GM12878 (cell line): ENCODE measurements at regions not wholly inside any gene's neighbourhood (a gene's known extent, or its start where the extent isn't known, plus 50 kb on each side); places are given as distances from the start of the nearest gene placed in this dataset.

ENCODE experiments used
- ATAC-seq: fragments of 200-7000 bp; cut with Tn5 transposase; 3 replicates; pipeline ENCODE4 v1.9.1; 2020; ENCODE audit warnings: mild to moderate bottlenecking, moderate library complexity
- BruUV-seq: library from RNA; stranded (reverse); fragments of 400-500 nt; replicated peaks from 2 replicates; lab custom pipeline; 2021; lab: Mats Ljungman, UMichigan
- CTCF ChIA-PET: fragments of 300-600 bp; sonication (Branson Sonifier 250); formaldehyde crosslinking; extraction: SDS; loops from one replicate; lab custom pipeline; 2021; ENCODE audit warnings: inconsistent platforms; lab: Yijun Ruan, JAX
- POLR2A ChIA-PET: fragments of 350-600 bp; formaldehyde crosslinking; extraction: SDS; loops from one replicate; lab custom pipeline; 2021; ENCODE audit warnings: inconsistent platforms; lab: Charles Lee
- RAD21 ChIA-PET: fragments of 300-600 bp; sonication (Branson Sonifier 250); formaldehyde crosslinking; loops from one replicate; lab custom pipeline; 2023; ENCODE audit warnings: antibody characterized with exemption; ENCODE audit not compliant: unreplicated experiment; lab: Charles Lee
- SMC1A ChIA-PET: fragments of 300-600 bp; sonication (Branson Sonifier 250); formaldehyde crosslinking; loops from one replicate; lab custom pipeline; 2023; ENCODE audit not compliant: unreplicated experiment, uncharacterized antibody; lab: Charles Lee
- DNase-seq: peaks from one replicate; pipeline ENCODE4 v3.0.0-alpha.2; 2011; ENCODE audit warnings: low read depth, low spot score
- FAIRE-seq: peaks from 3 replicates; lab custom pipeline; 2011; peaks lifted over from hg19 to GRCh38; lab: Jason Lieb, UNC
- H2AFZ ChIP-seq: 2 replicates; pipeline ENCODE4 v1.6.0; 2011; ENCODE audit warnings: low read depth, low read length, control low read depth; ENCODE audit not compliant: control insufficient read depth
- H3K27ac ChIP-seq: 2 replicates; pipeline ENCODE4 v1.5.1; 2011; ENCODE audit warnings: control low read depth; ENCODE audit not compliant: control insufficient read depth, insufficient read depth
- H3K27me3 ChIP-seq, 2 experiments: replicated peaks in 1 of 2; 2 replicates each; pipeline versions ENCODE4 v1.6.0 to v1.6.1; 2011; ENCODE audit warnings: low read length in 1 of 2; ENCODE audit not compliant: control insufficient read depth in 2 of 2, insufficient read depth in 2 of 2
- H3K36me3 ChIP-seq, 2 experiments: 2 replicates each; pipeline ENCODE4 v1.5.1; 2011; ENCODE audit warnings: low read length in 1 of 2; ENCODE audit not compliant: control insufficient read depth in 2 of 2, insufficient read depth in 2 of 2
- H3K4me1 ChIP-seq: 2 replicates; pipeline ENCODE4 v1.6.1; 2011; ENCODE audit warnings: mild to moderate bottlenecking, low read length, moderate library complexity, mixed read lengths; ENCODE audit not compliant: control insufficient read depth, insufficient read depth
- H3K4me2 ChIP-seq: 2 replicates; pipeline ENCODE4 v1.6.0; 2011; ENCODE audit warnings: control low read depth; ENCODE audit not compliant: control insufficient read depth, insufficient read depth
- H3K4me3 ChIP-seq: fragments of 200-600 bp; sonication (generic); 2 replicates; pipeline ENCODE4 v1.5.1; 2016
- H3K79me2 ChIP-seq: 2 replicates; pipeline ENCODE4 v1.6.0; 2011; ENCODE audit warnings: low read length; ENCODE audit not compliant: control insufficient read depth, insufficient read depth
- H3K9ac ChIP-seq: 2 replicates; pipeline ENCODE4 v1.8.0; 2011; ENCODE audit warnings: low read length, control low read depth, mixed read lengths; ENCODE audit not compliant: control insufficient read depth, insufficient read depth
- H3K9me3 ChIP-seq: replicated peaks from 3 replicates; pipeline ENCODE4 v1.5.1; 2011; ENCODE audit warnings: mild to moderate bottlenecking, low read length; ENCODE audit not compliant: control insufficient read depth, insufficient read depth
- H4K20me1 ChIP-seq: 2 replicates; pipeline ENCODE4 v1.6.0; 2011; ENCODE audit not compliant: control insufficient read depth, insufficient read depth
- ATF7 ChIP-seq: fragments of 450-650 bp; IDR thresholded peaks from 2 replicates; pipeline ENCODE4 v1.6.1; 2016; ENCODE audit warnings: low read depth, mild to moderate bottlenecking
- CHD4 ChIP-seq: fragments of 200-600 bp; sonication (generic); IDR thresholded peaks from 2 replicates; pipeline ENCODE4 v1.6.1; 2016; ENCODE audit warnings: mild to moderate bottlenecking
- EED ChIP-seq: sonication (generic); IDR thresholded peaks from 2 replicates; pipeline ENCODE4 v1.6.1; 2016; ENCODE audit warnings: antibody characterized with exemption, low read depth
- ESRRA ChIP-seq: IDR thresholded peaks from 2 replicates; pipeline ENCODE4 v1.6.1; 2012; ENCODE audit warnings: mild to moderate bottlenecking, low read length, improper control_type of control experiment
- FOXK2 ChIP-seq: fragments of 450-650 bp; IDR thresholded peaks from 2 replicates; pipeline ENCODE4 v1.6.1; 2017; ENCODE audit warnings: mild to moderate bottlenecking, moderate library complexity
- HCFC1 ChIP-seq: fragments of 150-350 bp; IDR thresholded peaks from 2 replicates; pipeline ENCODE4 v1.6.1; 2014; ENCODE audit warnings: low read length
- KAT2A ChIP-seq: conservative IDR thresholded peaks from 2 replicates; pipeline ENCODE4 v1.6.1; 2011; ENCODE audit warnings: low read depth, low read length; ENCODE audit not compliant: control insufficient read depth
- MEF2A ChIP-seq: IDR thresholded peaks from 2 replicates; pipeline ENCODE4 v1.6.1; 2011; ENCODE audit warnings: low read depth, mild to moderate bottlenecking, low read length, moderate library complexity; ENCODE audit not compliant: insufficient read depth
- PAX8 ChIP-seq: fragments of 450-650 bp; IDR thresholded peaks from 2 replicates; pipeline ENCODE4 v1.6.1; 2017; ENCODE audit warnings: mild to moderate bottlenecking, moderate library complexity
- RBBP5 ChIP-seq: fragments of 200-600 bp; sonication (generic); conservative IDR thresholded peaks from 2 replicates; pipeline ENCODE4 v1.6.1; 2016
- REST ChIP-seq: IDR thresholded peaks from 2 replicates; pipeline ENCODE4 v1.6.1; 2012; ENCODE audit warnings: mild to moderate bottlenecking, low read depth, low read length
- RFX5 ChIP-seq: IDR thresholded peaks from 2 replicates; pipeline ENCODE4 v1.6.1; 2011; ENCODE audit warnings: low read depth, low read length, improper control_type of control experiment
- SP1 ChIP-seq: IDR thresholded peaks from one replicate; pipeline ENCODE4 v1.6.1; 2011; ENCODE audit warnings: low read depth, low read length
- SPI1 ChIP-seq: IDR thresholded peaks from 2 replicates; pipeline ENCODE4 v1.6.1; 2011; ENCODE audit warnings: low read depth, mild to moderate bottlenecking, low read length, moderate library complexity, borderline replicate concordance; ENCODE audit not compliant: insufficient read depth
- TCF7 ChIP-seq: IDR thresholded peaks from 2 replicates; pipeline ENCODE4 v1.6.1; 2014; ENCODE audit warnings: antibody characterized with exemption, borderline replicate concordance
- WGBS: methylation state at CpG from one replicate; pipeline ENCODE4 v1.1.6; 2016; ENCODE audit warnings: low lambda C conversion rate; ENCODE audit not compliant: insufficient replicate concordance, insufficient coverage; ENCODE audit errors: missing lambda C conversion rate; 5-methylcytosine and 5-hydroxymethylcytosine counted together
- in situ Hi-C: fragments of 300-500 bp; cut with MboI; formaldehyde crosslinking; loops from 9 replicates; pipeline ENCODE4 v1.14.3; 2018; ENCODE audit warnings: mixed read lengths
- intact Hi-C: fragments of 100-400 bp; cut with micrococcal nuclease; formaldehyde crosslinking; loops from one replicate; pipeline ENCODE4 v1.14.2; 2022; ENCODE audit not compliant: unreplicated experiment

DNA sequence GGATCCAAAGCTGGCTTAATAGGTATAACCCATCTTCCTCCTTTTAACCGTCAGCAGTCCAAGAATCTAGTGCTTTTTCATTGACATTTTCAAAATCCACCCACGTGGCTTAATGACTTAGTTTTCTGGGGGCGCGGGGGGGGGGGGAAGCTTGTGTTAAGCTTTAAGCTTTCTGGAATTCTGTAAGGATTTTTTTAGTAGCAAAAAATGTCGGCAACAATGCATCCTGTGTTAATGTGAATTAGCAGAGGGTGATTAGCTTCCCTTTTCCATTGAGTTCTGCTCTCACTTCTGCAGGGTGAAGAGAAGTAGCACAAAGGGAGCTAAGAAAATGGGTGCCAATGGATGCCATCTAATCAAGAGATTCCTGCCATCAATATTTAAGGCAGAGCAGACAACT, 348.2 kb downstream of the SAMD5 start (continued):
- no peak for TF ChIP-seq ESRRA
- TF ChIP-seq REST: no peak
- no peak for TF ChIP-seq TCF7
- TF ChIP-seq KAT2A: no peak

GRCh38 chr6:147858421-147858820, 349.9 kb downstream of the SAMD5 start:
- no peak overlapping the region for H3K4me2 ChIP-seq
- H2AFZ ChIP-seq: no peak overlapping the region
- in situ Hi-C loops (no loop called here), intact Hi-C loops (no loop called here)
- BruUV-seq: no TSS peak
- ATAC-seq: no peak
- ChIA-PET CTCF (no interaction called here), SMC1A (no interaction called here), RAD21 (no interaction called here), POLR2A (no interaction called here)
- TF ChIP-seq RBBP5: no peak
- TF ChIP-seq ATF7: no peak
- TF ChIP-seq CHD4: no peak
- TF ChIP-seq HCFC1: no peak
- TF ChIP-seq RFX5: no peak
- TF ChIP-seq MEF2A: no peak
- no peak for TF ChIP-seq SP1
- no peak for TF ChIP-seq PAX8
- no peak for TF ChIP-seq SPI1
- TF ChIP-seq FOXK2: no peak
- no peak for TF ChIP-seq EED
- H3K4me1 ChIP-seq: no peaks in the 10 kb centered on the region
- DNase-seq: no peak
- H4K20me1 ChIP-seq: no peaks in the 10 kb centered on the region
- no peaks in the 10 kb centered on the region for H3K79me2 ChIP-seq
- no peak overlapping the region for H3K4me3 ChIP-seq
- no peak for FAIRE-seq
- H3K27me3 ChIP-seq: no peaks in the 10 kb centered on the region; a peak in 1 of 4 replicates
- H3K27ac ChIP-seq: no peak overlapping the region
- no peaks in the 10 kb centered on the region for H3K36me3 ChIP-seq
- WGBS: 5% methylated on average over 2 of the region's 2 CpGs
- no peak overlapping the region for H3K9ac ChIP-seq
- no peaks in the 10 kb centered on the region for H3K9me3 ChIP-seq
